ENCODE measurements at regions not wholly inside any gene's neighbourhood (a gene's known extent, or its start where the extent isn't known, plus 50 kb on each side); places are given as distances from the start of the nearest gene placed in this dataset.
"Not testable (repeated sequence)": the region's sequence is repeated elsewhere in the genome, so short reads cannot be mapped to it uniquely, and the experiment has no call there.

GRCh38 chr14:39666386-39666785, 234.2 kb upstream of the FBXO33 start:
- no peak for DNase-seq (ENCODE audit: low spot score)

- no peak for DNase-seq (ENCODE audit: low spot score)
These were observed 232.8 kb upstream of the FBXO33 start for GRCh38 chr14:39665075-39665475.

GRCh38 chr14:39664646-39665045, 232.4 kb upstream of the FBXO33 start:
- no peak for DNase-seq (ENCODE audit: low spot score)

- DNase-seq (ENCODE audit: low spot score) = no peak
These were observed 209.0 kb upstream of the FBXO33 start for GRCh38 chr14:39641224-39641623.

DNA sequence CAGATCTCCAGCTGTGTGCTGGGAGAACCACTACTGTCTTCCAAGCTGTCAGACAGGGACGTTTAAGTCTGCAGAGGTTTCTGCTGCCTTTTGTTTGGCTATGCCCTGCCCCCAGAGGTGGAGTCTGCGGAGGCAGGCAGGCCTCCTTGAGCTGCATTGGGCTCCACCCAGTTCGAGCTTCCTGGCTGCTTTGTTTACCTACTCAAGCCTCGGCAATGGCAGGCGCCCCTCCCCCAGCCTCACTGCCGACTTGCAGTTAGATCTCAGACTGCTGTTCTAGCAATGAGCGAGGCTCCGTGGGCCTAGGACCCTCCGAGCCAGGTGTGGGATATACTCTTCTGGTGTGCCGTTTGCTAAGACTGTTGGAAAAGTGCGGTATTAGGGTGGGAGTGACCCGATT, 206.8 kb upstream of the FBXO33 start:
- not testable (repeated sequence) for DNase-seq (ENCODE audit: low spot score)

DNA sequence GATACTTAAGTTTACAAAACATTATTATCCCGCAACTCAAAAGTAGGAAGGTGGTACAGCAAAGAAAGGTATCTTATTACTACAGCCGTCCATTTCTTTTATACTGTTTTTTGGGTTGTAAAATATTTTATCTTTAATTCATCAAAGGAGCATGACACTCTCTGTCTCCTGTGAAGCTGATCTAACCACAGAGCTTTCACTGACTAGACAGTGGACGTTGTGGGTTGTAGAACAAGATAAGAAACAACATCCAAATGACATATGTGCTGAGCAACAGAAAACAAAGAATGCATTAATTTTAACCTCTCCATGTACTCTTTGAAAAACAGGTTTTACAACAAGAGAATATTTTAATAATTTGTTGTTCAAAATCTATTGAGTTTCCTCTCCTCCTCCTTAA, 195.9 kb upstream of the FBXO33 start:
- no peak for DNase-seq (ENCODE audit: low spot score)

- no peak for DNase-seq (ENCODE audit: low spot score)
These were observed 194.7 kb upstream of the FBXO33 start for GRCh38 chr14:39626589-39627576.

DNA sequence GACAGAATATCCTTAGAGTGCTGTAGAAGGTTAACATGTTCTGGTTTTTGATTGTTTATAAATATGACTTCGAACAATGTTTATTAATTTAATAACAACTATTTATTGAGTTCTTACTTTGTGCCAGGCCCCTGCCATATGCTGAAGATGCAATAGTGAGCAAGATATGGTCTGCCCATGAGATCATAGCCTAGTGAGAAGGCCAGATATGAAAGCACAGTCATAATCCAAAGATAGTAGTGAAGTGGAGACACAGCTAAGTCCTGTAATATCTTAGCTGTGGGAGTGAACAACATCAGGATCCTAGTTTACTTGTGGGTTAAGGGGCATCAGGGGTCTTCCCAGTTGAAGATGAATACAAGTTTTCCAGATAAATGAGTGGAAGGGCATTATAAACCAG, 189.4 kb upstream of the FBXO33 start:
- DNase-seq (ENCODE audit: low spot score) = no peak

GRCh38 chr14:39621223-39621622, 189.0 kb upstream of the FBXO33 start:
- DNase-seq (ENCODE audit: low spot score) = no peak

DNA sequence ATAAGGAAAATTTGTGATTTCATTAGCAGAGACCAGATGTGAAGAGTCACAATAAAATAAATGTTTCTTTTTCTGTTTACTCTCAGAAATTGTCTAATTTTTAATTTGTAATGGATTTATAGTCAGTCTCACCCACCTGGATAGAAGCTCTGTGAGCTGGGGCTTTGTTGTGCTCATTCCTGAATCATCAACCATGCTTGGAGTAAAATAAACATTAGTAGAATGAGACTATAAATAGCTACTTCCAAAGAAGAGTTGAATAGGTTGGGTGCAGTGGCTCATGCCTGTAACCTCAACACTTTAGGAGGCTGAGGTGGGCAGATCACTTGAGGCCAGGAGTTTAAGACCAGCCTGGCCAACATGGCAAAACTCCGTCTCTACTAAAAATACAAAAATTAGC, 185.3 kb upstream of the FBXO33 start:
- DNase-seq (ENCODE audit: low spot score) = no peak

- DNase-seq (ENCODE audit: low spot score) = no peak
These were observed 183.1 kb upstream of the FBXO33 start for GRCh38 chr14:39615352-39615751.

GRCh38 chr14:39614297-39614923, 182.2 kb upstream of the FBXO33 start:
- no peak for DNase-seq (ENCODE audit: low spot score)

DNA sequence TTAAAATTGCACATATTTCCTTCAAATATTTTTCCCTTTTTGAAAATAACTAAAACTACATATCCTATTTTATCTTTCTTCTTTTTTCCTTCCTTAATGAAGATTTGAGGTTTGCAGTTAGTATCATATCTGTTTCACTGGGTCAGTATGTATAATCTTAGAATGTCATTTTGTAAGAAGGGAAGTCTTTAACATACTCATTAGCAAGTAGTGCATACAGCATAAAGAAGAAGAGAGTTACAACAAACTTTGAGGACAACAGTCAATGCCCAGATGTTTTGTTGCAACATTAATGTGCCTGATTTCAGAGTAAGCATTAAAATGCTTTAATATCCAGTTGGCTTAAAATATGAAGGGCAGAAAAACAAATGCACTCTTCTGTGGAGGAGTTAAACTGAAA, 176.9 kb upstream of the FBXO33 start:
- no peak for DNase-seq (ENCODE audit: low spot score)

DNA sequence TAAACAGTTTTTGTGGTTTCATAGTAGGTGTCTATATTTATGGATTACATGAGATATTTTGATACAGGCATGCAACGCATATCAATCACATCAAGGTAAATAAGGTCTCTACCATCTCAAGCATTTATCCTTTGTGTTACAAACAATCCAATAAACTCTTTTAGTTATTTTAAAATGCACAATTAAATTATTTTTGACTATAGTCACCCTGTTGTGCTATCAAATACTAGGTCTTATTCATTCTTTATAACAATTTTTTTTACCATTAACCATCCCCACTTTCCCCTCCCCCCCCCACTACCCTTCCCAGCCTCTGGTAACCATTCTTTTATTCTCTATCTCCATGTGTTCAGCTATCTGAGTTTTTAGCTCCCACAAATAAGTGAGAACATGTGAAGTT, 175.7 kb upstream of the FBXO33 start:
- no peak for DNase-seq (ENCODE audit: low spot score)

GRCh38 chr14:39603942-39604341, 171.7 kb upstream of the FBXO33 start:
- no peak for DNase-seq (ENCODE audit: low spot score)

GRCh38 chr14:39593377-39593776, 161.1 kb upstream of the FBXO33 start:
- DNase-seq (ENCODE audit: low spot score) = no peak

GRCh38 chr14:39592116-39592789, 160.0 kb upstream of the FBXO33 start:
- no peak for DNase-seq (ENCODE audit: low spot score)

DNA sequence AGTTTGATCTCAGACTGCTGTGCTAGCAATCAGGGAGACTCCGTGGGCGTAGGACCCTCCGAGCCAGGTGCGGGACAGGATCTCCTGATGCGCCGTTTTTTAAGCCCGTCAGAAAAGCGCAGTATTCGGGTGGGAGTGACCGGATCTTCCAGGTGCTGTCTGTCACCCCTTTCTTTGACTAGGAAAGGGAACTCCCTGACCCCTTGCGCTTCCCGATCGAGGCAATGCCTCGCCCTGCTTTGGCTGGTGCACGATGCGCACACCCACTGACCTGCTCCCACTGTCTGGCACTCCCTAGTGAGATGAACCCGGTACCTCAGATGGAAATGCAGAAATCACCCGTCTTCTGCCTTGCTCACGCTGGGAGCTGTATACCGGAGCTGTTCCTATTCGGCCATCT, 157.6 kb upstream of the FBXO33 start:
- not testable (repeated sequence) for DNase-seq (ENCODE audit: low spot score)

DNA sequence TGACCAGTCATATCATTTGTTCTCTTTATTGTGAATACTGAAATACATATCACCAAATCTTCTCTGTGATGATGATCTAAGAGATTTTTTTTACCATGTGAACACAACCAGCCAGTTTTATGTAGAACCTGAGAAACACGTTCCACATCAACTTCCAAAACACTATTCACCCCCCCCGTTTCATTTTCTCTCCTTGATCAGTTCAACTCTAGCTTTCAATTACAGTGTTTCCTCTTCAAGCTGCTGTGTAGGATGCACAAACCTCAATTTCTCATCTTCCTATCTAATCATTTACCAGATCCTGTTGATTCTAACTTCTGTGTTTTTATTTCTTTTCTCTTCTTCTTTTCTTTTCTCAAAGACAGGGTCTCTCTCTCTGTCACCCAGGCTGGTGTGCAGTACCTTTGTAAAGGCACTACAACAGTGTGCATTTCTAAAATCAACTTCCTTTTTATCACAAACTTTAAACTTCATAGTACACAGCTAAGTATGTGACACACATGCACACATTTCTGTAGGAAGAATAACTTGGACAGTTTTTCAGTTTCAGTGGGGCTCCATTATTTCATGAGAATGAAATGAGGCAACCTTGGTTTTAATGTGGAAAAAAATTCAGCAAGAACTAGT, 149.9 kb upstream of the FBXO33 start:
- no peak for DNase-seq (ENCODE audit: low spot score)

- peak; percentile 47 for DNase-seq (ENCODE audit: low spot score)
These were observed 149.2 kb upstream of the FBXO33 start for GRCh38 chr14:39581474-39581873.

- no peak for DNase-seq (ENCODE audit: low spot score)
These were observed 148.5 kb upstream of the FBXO33 start for GRCh38 chr14:39580696-39581095.

DNA sequence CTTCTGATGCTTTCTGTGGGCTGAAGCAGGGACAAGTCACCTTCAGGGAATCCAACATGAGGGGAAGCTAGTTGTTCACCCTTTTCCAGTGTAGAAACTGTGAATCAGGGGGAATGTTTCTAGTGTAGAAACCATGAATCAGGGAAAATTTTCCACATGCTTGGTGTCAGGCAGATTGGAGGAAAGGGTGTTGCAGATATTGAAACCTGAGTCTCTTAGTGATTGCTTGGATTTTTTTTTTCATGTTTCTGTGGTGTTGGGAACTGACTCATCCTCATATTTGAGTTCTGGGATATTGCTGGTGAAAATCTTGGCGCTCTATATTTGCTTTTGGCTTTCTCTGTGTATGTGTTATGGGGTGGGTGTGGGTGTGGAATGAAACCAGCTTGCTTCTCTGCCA, 144.5 kb upstream of the FBXO33 start:
- no peak for DNase-seq (ENCODE audit: low spot score)
